ENCODE measurements at regions not wholly inside any gene's neighbourhood (a gene's known extent, or its start where the extent isn't known, plus 50 kb on each side); places are given as distances from the start of the nearest gene placed in this dataset.
"Not testable (repeated sequence)": the region's sequence is repeated elsewhere in the genome, so short reads cannot be mapped to it uniquely, and the experiment has no call there.

DNA sequence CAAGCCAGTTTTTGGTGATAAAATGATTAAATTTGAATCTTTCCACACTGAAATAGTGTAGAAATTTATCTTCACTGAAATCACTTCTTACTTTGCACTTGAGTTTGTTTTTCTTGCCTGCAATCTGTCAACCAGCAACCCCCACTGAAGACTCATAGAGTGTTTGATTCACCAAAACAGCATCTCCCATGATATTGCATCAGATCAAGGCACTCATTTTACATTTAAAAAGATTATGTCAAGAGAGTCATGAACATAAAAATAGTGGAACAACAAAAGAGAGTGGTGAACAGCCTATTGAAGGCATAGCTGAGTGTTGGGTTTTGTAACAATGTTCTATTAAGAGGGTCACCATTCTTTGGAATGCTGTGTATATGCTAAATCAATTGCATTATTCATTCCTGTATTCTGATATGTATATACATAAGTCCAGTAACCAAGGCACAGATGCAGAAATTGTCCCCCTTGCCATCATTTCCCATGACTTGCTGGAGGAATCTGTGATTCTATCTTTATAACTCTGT, 1934.9 kb downstream of the ARAP2 start:
- no peak for DNase-seq (ENCODE audit: low read depth)

GRCh38 chr4:34318773-34319172, 1925.5 kb downstream of the ARAP2 start:
- no peak for DNase-seq (ENCODE audit: low read depth)

- DNase-seq (ENCODE audit: low read depth): peak; percentile 33
Measured at GRCh38 chr4:34323549-34324320, 1920.6 kb downstream of the ARAP2 start.

- DNase-seq (ENCODE audit: low read depth): no peak
Measured at GRCh38 chr4:34328939-34329338, 1915.4 kb downstream of the ARAP2 start.

GRCh38 chr4:34335156-34335555, 1909.2 kb downstream of the ARAP2 start:
- DNase-seq (ENCODE audit: low read depth): not testable (repeated sequence)

DNA sequence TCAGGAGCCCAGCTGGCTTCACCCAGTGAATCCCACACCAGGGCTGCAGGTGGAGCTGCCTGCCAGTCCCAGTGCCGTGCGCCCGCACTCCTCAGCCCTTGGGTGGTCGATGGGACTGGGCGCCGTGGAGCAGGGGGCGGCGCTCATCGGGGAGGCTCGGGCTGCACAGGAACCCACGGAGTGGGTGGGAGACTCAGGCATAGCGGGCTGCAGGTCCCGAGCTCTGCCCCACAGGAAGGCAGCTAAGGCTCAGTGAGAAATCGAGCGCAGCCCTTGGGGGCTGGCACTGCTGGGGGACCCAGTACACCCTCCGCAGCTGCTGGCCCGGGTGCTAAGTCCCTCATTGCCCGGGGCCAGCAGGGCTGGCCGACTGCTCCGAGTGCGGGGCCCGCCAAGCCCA, 1908.8 kb downstream of the ARAP2 start:
- not testable (repeated sequence) for DNase-seq (ENCODE audit: low read depth)

- no peak for DNase-seq (ENCODE audit: low read depth)
Measured at GRCh38 chr4:34362654-34363053, 1881.7 kb downstream of the ARAP2 start.

DNA sequence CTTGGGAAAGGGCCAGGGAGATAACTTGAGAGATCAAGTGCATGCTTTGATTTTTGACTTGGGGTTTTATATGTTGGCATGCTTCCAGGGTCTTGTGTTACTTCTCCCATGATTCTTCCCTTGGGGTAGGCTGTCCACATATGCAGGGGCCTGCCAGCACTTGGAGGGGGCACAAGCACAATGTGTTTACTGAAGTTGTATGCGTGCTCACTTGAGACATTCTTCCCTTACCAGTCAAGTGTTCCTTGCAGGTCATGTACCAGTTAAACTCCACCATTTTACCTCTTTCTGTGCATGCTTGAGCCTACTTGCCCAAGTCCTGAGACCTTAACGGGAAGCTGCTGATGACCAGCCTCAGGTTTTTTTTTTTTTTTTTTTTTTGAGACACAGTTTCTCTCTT, 1880.5 kb downstream of the ARAP2 start:
- DNase-seq (ENCODE audit: low read depth): no peak

GRCh38 chr4:34365946-34366345, 1878.4 kb downstream of the ARAP2 start:
- no peak for DNase-seq (ENCODE audit: low read depth)

DNA sequence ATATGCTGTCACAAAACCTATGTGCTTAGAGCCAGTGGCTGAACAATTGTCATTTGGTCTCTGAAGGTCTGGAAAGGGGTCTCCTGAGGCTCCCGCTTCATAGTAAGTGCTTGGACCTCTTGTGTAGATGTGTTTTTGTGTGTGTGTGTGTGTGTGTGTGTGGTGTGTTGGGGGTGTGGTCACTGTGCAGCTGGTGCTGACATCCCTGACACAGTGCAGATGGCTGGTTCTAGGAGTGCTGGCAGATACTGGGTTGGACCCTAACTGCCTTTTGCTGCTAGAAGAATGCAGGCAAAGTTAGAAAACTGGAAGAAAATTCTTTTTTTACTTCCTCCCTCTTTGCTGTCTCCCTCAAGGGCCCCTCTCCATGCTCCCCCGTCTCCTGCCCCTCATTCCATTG, 1872.6 kb downstream of the ARAP2 start:
- no peak for DNase-seq (ENCODE audit: low read depth)

GRCh38 chr4:34372815-34373214, 1871.5 kb downstream of the ARAP2 start:
- DNase-seq (ENCODE audit: low read depth): peak; percentile 16

DNA sequence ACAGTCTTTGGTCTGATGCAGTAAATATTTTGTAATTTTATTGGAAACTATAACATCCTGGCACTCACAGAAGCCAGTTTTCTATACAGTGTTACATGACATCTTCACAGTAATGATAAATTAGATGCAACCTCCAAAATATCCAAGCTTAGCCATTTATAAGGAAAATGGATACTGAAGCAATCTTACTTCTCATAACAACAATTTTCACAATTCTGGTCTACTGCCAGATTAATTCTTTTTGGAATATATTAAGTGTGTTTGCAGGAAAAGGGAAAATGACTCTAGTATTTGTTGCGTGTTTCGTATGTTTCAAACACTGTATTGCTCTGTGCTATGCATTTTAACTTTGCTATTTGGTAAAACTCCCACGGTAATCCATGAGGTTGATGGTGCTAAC, 1870.9 kb downstream of the ARAP2 start:
- DNase-seq (ENCODE audit: low read depth): no peak

GRCh38 chr4:34412233-34412632, 1832.1 kb downstream of the ARAP2 start:
- DNase-seq (ENCODE audit: low read depth): no peak

DNA sequence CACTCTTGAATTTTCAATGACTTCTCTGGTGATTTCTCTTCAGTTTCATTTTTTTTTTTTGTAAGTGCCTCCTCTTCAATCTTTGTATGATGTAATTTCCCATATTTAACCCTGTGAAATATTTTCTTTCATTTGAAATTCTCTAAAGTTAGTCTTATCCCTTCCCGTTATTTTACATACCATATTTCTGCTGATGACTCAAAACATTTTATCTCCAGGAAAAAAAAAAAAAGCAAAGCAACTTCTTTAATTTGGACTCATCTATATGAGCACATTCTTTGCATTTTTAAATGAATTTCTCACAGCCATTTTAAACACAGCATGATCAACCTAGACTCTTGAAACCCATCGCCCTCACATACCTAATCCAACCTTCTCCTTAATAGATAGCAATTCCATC, 1831.4 kb downstream of the ARAP2 start:
- DNase-seq (ENCODE audit: low read depth): no peak

GRCh38 chr4:34417160-34417559, 1827.2 kb downstream of the ARAP2 start:
- DNase-seq (ENCODE audit: low read depth): peak; percentile 32

- DNase-seq (ENCODE audit: low read depth): no peak
Measured at GRCh38 chr4:34419871-34420270, 1824.4 kb downstream of the ARAP2 start.

- peak; percentile 37 for DNase-seq (ENCODE audit: low read depth)
Measured at GRCh38 chr4:34422472-34423175, 1821.7 kb downstream of the ARAP2 start.

- DNase-seq (ENCODE audit: low read depth): peak; percentile 34
Measured at GRCh38 chr4:34432706-34433105, 1811.6 kb downstream of the ARAP2 start.

- not testable (repeated sequence) for DNase-seq (ENCODE audit: low read depth)
Measured at GRCh38 chr4:34434377-34434776, 1809.9 kb downstream of the ARAP2 start.

DNA sequence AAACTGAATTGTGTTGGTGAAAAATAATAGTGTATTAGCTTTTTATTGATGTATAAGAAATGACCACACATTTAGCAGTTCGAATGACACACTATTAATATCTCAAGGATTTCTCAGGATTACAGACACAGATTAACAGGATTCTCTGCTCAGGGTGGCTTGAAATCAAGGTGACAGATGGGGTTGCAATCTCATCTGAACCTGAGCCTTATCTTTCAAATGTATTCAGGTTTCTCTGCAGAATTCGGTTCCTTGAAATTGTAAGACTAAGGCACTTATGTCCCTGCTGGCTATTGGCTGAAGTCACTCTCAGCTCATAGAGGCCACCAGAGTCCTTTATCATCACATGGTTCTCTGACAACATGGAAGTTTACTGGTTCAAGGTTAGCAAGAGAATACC, 1780.1 kb downstream of the ARAP2 start:
- no peak for DNase-seq (ENCODE audit: low read depth)

DNA sequence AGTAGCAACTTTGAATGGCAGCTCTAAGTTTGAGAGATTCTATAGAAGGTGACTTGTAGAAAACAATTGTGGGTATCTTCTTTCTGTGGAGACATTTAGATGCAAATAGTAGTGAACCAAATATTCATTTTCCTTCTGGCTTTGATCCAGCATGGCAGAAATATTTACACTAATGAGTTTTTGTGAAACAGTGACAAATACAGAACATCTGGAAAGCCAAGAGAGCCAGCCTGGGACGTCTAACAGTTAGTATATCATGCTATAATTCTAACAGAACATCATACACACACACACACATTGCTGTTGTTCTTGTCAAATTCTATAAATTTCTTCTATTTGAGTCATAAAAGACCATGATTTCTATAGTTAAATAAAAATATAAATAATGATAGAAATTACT, 1777.9 kb downstream of the ARAP2 start:
- no peak for DNase-seq (ENCODE audit: low read depth)

GRCh38 chr4:34469516-34469915, 1774.8 kb downstream of the ARAP2 start:
- DNase-seq (ENCODE audit: low read depth): no peak

- DNase-seq (ENCODE audit: low read depth): no peak
Measured at GRCh38 chr4:34485252-34485651, 1759.1 kb downstream of the ARAP2 start.
